Nephron (organoid): ENCODE measurements at regions not wholly inside any gene's neighbourhood (a gene's known extent, or its start where the extent isn't known, plus 50 kb on each side); places are given as distances from the start of the nearest gene placed in this dataset.

ENCODE experiments used
- H3K27ac Mint-ChIP-seq, 3 experiments: 2 replicates each; pipeline ENCODE4 v1.8.0; 2020; ENCODE audit warnings: mixed read lengths in 3 of 3, mild to moderate bottlenecking in 2 of 3, moderate library complexity in 1 of 3
- H3K27me3 Mint-ChIP-seq: 2 replicates; pipeline ENCODE4 v1.8.0; 2021; ENCODE audit warnings: low read depth, mild to moderate bottlenecking, moderate library complexity, mixed read lengths
- H3K36me3 Mint-ChIP-seq: 2 replicates; pipeline ENCODE4 v1.8.0; 2020; ENCODE audit warnings: low read depth, mixed read lengths
- H3K4me1 Mint-ChIP-seq: 2 replicates; pipeline ENCODE4 v1.8.0; 2020; ENCODE audit warnings: mixed read lengths
- H3K4me3 Mint-ChIP-seq, 3 experiments: 2 replicates each; pipeline ENCODE4 v1.8.0; 2020; ENCODE audit warnings: mild to moderate bottlenecking in 3 of 3, mixed read lengths in 3 of 3, moderate library complexity in 2 of 3
- H3K9me3 Mint-ChIP-seq: 2 replicates; pipeline ENCODE4 v1.8.0; 2020; ENCODE audit warnings: mixed read lengths
- CTCF ChIP-seq, 3 experiments: fragments of 200-600 bp; sonication (generic); IDR thresholded peaks; one replicate each; pipeline ENCODE4 v1.5.0; 2021; ENCODE audit warnings: antibody characterized with exemption in 3 of 3; ENCODE audit not compliant: unreplicated experiment in 3 of 3

GRCh38 chr6:74939151-74939708 is 266.6 kb downstream of the COL12A1 start:
- no peak for TF ChIP-seq CTCF (IDR thresholded peaks at IDR 0.05; ENCODE audit: unreplicated experiment in 3 of 3)
- Mint-ChIP-seq H3K4me1 (peaks cover 11% of the 10 kb centered on the region), H3K27ac (peak overlapping the region in 2 of 3 experiments; percentile 5 to 41), H3K4me3 (no peak overlapping the region), H3K36me3 (no peaks in the 10 kb centered on the region), H3K9me3 (no peaks in the 10 kb centered on the region), H3K27me3 (no peaks in the 10 kb centered on the region)

DNA sequence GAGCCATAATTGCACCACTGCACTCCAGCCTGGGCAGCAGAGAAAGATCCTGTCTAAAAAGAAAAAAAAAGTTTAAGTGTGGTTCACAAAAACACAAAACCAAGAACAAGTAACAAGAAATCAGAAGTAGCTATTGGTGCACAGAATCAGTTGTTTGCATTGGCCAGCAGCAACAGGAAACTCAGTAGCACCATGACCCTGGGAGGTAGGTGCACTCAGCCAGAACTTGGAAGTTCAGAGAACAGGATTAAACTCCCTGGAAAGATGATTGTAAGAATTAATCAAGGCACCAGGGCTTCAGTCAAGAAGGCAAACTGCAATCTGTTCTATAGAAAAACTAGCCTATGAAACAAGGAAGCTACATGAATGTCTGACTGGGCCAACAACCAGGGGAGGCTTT is 267.9 kb downstream of the COL12A1 start:
- peaks cover 11% of the 10 kb centered on the region for H3K4me1 Mint-ChIP-seq
- H3K27ac Mint-ChIP-seq: peak overlapping the region in 1 of 3 experiments; percentile 49
- H3K4me3 Mint-ChIP-seq: no peak overlapping the region
- no peaks in the 10 kb centered on the region for H3K9me3 Mint-ChIP-seq
- no peak for TF ChIP-seq CTCF (IDR thresholded peaks at IDR 0.05; ENCODE audit: unreplicated experiment in 3 of 3)
- H3K36me3 Mint-ChIP-seq: no peaks in the 10 kb centered on the region
- H3K27me3 Mint-ChIP-seq: no peaks in the 10 kb centered on the region

DNA sequence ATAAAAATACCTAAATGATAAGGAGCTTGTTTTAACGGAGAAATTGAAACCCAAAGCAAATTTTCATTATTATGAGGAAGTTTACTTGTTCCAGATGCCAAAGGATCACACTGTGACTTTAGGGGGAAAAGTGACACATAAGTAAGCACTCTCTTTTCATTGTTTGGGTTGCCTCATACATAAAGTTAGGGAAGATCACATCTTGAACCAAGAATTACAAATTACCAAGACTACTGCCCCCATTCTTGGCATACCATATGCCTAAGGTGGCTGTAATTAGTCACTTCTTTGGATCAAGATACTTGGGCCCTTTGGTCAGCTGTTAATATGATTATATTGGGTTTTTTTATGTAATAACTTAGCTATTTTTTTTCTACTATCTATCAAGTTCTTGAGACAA is 269.0 kb downstream of the COL12A1 start:
- TF ChIP-seq CTCF (IDR thresholded peaks at IDR 0.05; ENCODE audit: unreplicated experiment in 3 of 3): no peak
- no peaks in the 10 kb centered on the region for H3K27me3 Mint-ChIP-seq
- H3K27ac Mint-ChIP-seq: no peak overlapping the region

GRCh38 chr6:74932232-74932888 is 273.5 kb downstream of the COL12A1 start:
- H3K27ac Mint-ChIP-seq: no peak overlapping the region
- no peaks in the 10 kb centered on the region for H3K27me3 Mint-ChIP-seq
- no peaks in the 10 kb centered on the region for H3K36me3 Mint-ChIP-seq
- no peak overlapping the region for H3K4me3 Mint-ChIP-seq
- no peak for TF ChIP-seq CTCF (IDR thresholded peaks at IDR 0.05; ENCODE audit: unreplicated experiment in 3 of 3)
- no peaks in the 10 kb centered on the region for H3K9me3 Mint-ChIP-seq
- peaks cover 19% of the 10 kb centered on the region for H3K4me1 Mint-ChIP-seq

More for the DNA sequence above, 269.0 kb downstream of the COL12A1 start:
- Mint-ChIP-seq H3K4me1 (peaks cover 12% of the 10 kb centered on the region), H3K4me3 (no peak overlapping the region), H3K9me3 (no peaks in the 10 kb centered on the region), H3K36me3 (no peaks in the 10 kb centered on the region)

DNA sequence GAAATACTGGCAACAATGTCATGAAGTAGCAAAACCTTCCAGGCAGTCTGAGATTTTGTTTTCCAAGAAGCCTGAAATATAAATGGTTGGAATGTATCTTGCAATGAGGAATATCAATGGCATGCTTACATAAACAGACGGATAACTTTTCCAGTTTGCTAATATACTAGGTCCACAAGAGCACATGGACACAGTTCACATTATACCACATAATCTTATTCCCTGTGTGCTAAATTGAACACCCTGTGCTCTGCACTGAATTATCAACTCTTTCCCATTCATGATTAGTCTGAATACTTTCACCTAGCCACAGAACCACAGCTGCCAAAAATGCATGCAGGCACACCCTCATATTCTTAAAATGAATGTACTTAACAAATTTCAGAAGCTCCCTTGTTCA is 274.3 kb downstream of the COL12A1 start:
- Mint-ChIP-seq H3K36me3 (no peaks in the 10 kb centered on the region), H3K4me1 (peaks cover 19% of the 10 kb centered on the region), H3K27ac (peak overlapping the region in 2 of 3 experiments; percentile 48 to 58), H3K9me3 (no peaks in the 10 kb centered on the region), H3K4me3 (no peak overlapping the region), H3K27me3 (no peaks in the 10 kb centered on the region)
- no peak for TF ChIP-seq CTCF (IDR thresholded peaks at IDR 0.05; ENCODE audit: unreplicated experiment in 3 of 3)

DNA sequence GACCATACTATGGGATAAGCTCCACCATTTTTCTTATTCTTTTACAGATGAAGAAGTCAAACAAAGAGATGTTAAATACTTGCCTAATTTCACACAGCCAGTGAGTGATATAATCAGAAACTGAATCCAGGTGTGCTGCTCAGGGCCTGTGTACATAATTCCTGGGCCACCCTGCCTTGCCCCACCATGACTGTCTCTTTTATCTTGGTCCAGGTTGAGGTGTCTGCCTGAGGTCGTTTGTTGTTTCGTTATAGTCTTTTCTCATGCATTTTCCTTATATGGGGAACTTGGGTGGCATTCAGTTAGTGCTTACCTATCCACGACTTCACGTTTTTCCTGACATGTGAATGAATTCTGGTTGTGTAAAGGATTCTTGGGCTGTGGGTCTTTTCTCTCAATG is 277.6 kb downstream of the COL12A1 start:
- H3K27ac Mint-ChIP-seq: no peak overlapping the region
- peaks cover 19% of the 10 kb centered on the region for H3K4me1 Mint-ChIP-seq
- H3K36me3 Mint-ChIP-seq: no peaks in the 10 kb centered on the region
- H3K9me3 Mint-ChIP-seq: no peaks in the 10 kb centered on the region
- no peaks in the 10 kb centered on the region for H3K27me3 Mint-ChIP-seq
- no peak for TF ChIP-seq CTCF (IDR thresholded peaks at IDR 0.05; ENCODE audit: unreplicated experiment in 3 of 3)
- H3K4me3 Mint-ChIP-seq: no peak overlapping the region
